Spleen (tissue), 11 donors: ENCODE measurements at regions not wholly inside any gene's neighbourhood (a gene's known extent, or its start where the extent isn't known, plus 50 kb on each side); places are given as distances from the start of the nearest gene placed in this dataset.

Experiments used
- DNase-seq: peaks from one replicate; pipeline ENCODE4 v3.0.0-alpha.2; 2020
- H3K27ac ChIP-seq, 8 donors: fragments of 200-600 bp; sonication (generic) in 7 of 8; 1 replicate in 4 of 8; 2 replicates in 4 of 8; pipeline versions ENCODE4 v1.5.0 to v1.8.0; 2016 to 2021; ENCODE audit warnings: inconsistent platforms in 4 of 8, mild to moderate bottlenecking in 4 of 8, moderate library complexity in 1 of 8
- H3K27me3 ChIP-seq, 7 donors: fragments of 200-600 bp; sonication (generic) in 6 of 7; replicated peaks in 1 of 7; 1 replicate in 4 of 7; 2 replicates in 3 of 7; pipeline versions ENCODE4 v1.5.0 to v1.8.0; 2016 to 2021; ENCODE audit warnings: inconsistent platforms in 3 of 7, mild to moderate bottlenecking in 1 of 7
- H3K36me3 ChIP-seq, 6 donors: fragments of 200-600 bp; sonication (generic) in 5 of 6; 1 replicate in 4 of 6; 2 replicates in 2 of 6; pipeline versions ENCODE4 v1.5.0 to v1.8.0; 2016 to 2021; ENCODE audit warnings: inconsistent platforms in 2 of 6
- H3K4me1 ChIP-seq, 6 donors: fragments of 200-600 bp; sonication (generic) in 5 of 6; 1 replicate in 3 of 6; 2 replicates in 3 of 6; pipeline versions ENCODE4 v1.5.0 to v1.8.0; 2016 to 2021; ENCODE audit warnings: inconsistent platforms in 3 of 6
- H3K4me3 ChIP-seq, 8 donors: fragments of 200-600 bp; sonication (generic) in 7 of 8; 1 replicate in 4 of 8; 2 replicates in 4 of 8; pipeline versions ENCODE4 v1.5.0 to v1.8.0; 2016 to 2021; ENCODE audit warnings: inconsistent platforms in 4 of 8, mild to moderate bottlenecking in 4 of 8, moderate library complexity in 2 of 8
- H3K9me3 ChIP-seq, 8 donors: fragments of 200-600 bp; sonication (generic) in 7 of 8; 1 replicate in 4 of 8; 2 replicates in 4 of 8; pipeline versions ENCODE4 v1.5.0 to v1.8.0; 2016 to 2021; ENCODE audit warnings: inconsistent platforms in 4 of 8
- CTCF ChIP-seq, 11 experiments: fragments of 200-600 bp in 7 of 11; fragments of 450-650 bp in 4 of 11; sonication (generic) in 4 of 11; IDR thresholded peaks in 8 of 11; conservative IDR thresholded peaks in 3 of 11; 1 replicate in 7 of 11; 2 replicates in 4 of 11; pipeline versions ENCODE4 v1.4.0 to v1.8.0; 2016 to 2021; ENCODE audit warnings: antibody characterized with exemption in 11 of 11, inconsistent platforms in 4 of 11, mild to moderate bottlenecking in 1 of 11
- POLR2A ChIP-seq, 3 donors: fragments of 450-650 bp; IDR thresholded peaks; one replicate each; pipeline ENCODE4 v1.5.1; 2017; ENCODE audit warnings: antibody characterized with exemption in 3 of 3, mild to moderate bottlenecking in 1 of 3
- POLR2AphosphoS5 ChIP-seq, 3 donors: sonication (generic); formaldehyde crosslinking; IDR thresholded peaks; one replicate each; pipeline ENCODE4 v1.5.1; 2017; ENCODE audit warnings: antibody characterized with exemption in 3 of 3
- WGBS, 5 donors: extraction: QIAGEN DNeasy Blood & Tissue Kit in 3 of 5; methylation state at CpG; one replicate each; pipeline versions ENCODE4 v1.1.5 to v1.1.7; 2013 to 2018; 5-methylcytosine and 5-hydroxymethylcytosine counted together
- intact Hi-C: fragments of 100-400 bp; cut with DNase I; formaldehyde crosslinking; loops from one replicate; pipeline ENCODE4 v1.15.0; 2023; ENCODE audit warnings: low total_unique reads
- donor health status: healthy with polysubstance abuse.
- donor health status: DM: no; HTN: no; CAD: no; lungs with moderate emphysema.
- donor health status: DM: no; HTN: no; CAD: no.
- donor health status: Bipolar disorder and iron deficiency.
- donor health status: healthy.
- donor health status: DM: no; HTN: no; CAD: no.
- donor health status: DM: yes; HTN: yes; CAD: no.

- intact Hi-C loops, result no loop called here
- peaks cover 0 to 7% (median 3%) of the 10 kb centered on the region in 8 donors for H3K9me3 ChIP-seq
- no peak overlapping the region for H3K27ac ChIP-seq
- TF ChIP-seq POLR2AphosphoS5 (IDR thresholded peaks at IDR 0.05), result no peak
- no peaks in the 10 kb centered on the region for H3K27me3 ChIP-seq
- WGBS, 5 donors, result 93 to 97% (median 93%) methylated on average over 14 of the region's 14 CpGs
- no peak overlapping the region for H3K4me3 ChIP-seq
- no peaks in the 10 kb centered on the region for H3K36me3 ChIP-seq
- peak; percentile 49 for DNase-seq
- no peaks in the 10 kb centered on the region for H3K4me1 ChIP-seq
These were observed 330.3 kb downstream of the PDHA2 start for GRCh38 chr4:96170198-96170597.

- Histone ChIP-seq H3K4me1 (no peaks in the 10 kb centered on the region), H3K4me3 (no peak overlapping the region), H3K9me3 (peaks cover 0 to 7% (median 3%) of the 10 kb centered on the region in 8 donors), H3K36me3 (no peaks in the 10 kb centered on the region), H3K27me3 (no peaks in the 10 kb centered on the region), H3K27ac (no peak overlapping the region)
- DNase-seq, result no peak
- WGBS, 5 donors, result 77 to 83% (median 81%) methylated on average over 3 of the region's 3 CpGs
- TF ChIP-seq POLR2AphosphoS5 (IDR thresholded peaks at IDR 0.05) (no peak), CTCF (IDR thresholded peaks at IDR 0.05 in 8 of 11, conservative IDR thresholded peaks at IDR 0.05 in 3 of 11) (no peak), POLR2A (IDR thresholded peaks at IDR 0.05) (no peak)
- intact Hi-C loops, result no loop called here
These were observed 333.9 kb downstream of the PDHA2 start for GRCh38 chr4:96173756-96174155.

- Histone ChIP-seq H3K4me3 (no peak overlapping the region), H3K27ac (no peak overlapping the region), H3K36me3 (no peaks in the 10 kb centered on the region), H3K9me3 (no peaks in the 10 kb centered on the region), H3K27me3 (no peaks in the 10 kb centered on the region), H3K4me1 (no peaks in the 10 kb centered on the region)
- no peak for TF ChIP-seq CTCF (IDR thresholded peaks at IDR 0.05 in 8 of 11, conservative IDR thresholded peaks at IDR 0.05 in 3 of 11)
- 45 to 61% (median 48%) methylated on average over 4 of the region's 4 CpGs for WGBS, 5 donors
- no peak for DNase-seq
- intact Hi-C loops, result no loop called here
These were observed 336.0 kb downstream of the PDHA2 start for GRCh38 chr4:96175871-96176270.

- H3K36me3 ChIP-seq, result no peaks in the 10 kb centered on the region
- WGBS, 5 donors, result 64 to 83% (median 74%) methylated on average over 3 of the region's 3 CpGs
- no peaks in the 10 kb centered on the region for H3K9me3 ChIP-seq
- TF ChIP-seq CTCF (IDR thresholded peaks at IDR 0.05 in 8 of 11, conservative IDR thresholded peaks at IDR 0.05 in 3 of 11) (no peak), POLR2AphosphoS5 (IDR thresholded peaks at IDR 0.05) (no peak), POLR2A (IDR thresholded peaks at IDR 0.05) (no peak)
- no peaks in the 10 kb centered on the region for H3K4me1 ChIP-seq
- no peaks in the 10 kb centered on the region for H3K27me3 ChIP-seq
- no peak for DNase-seq
- no peak overlapping the region for H3K27ac ChIP-seq
- intact Hi-C loops, result no loop called here
- no peak overlapping the region for H3K4me3 ChIP-seq
These were observed 343.7 kb downstream of the PDHA2 start for GRCh38 chr4:96183611-96184010.

- TF ChIP-seq POLR2AphosphoS5 (IDR thresholded peaks at IDR 0.05), result no peak
- no peak for TF ChIP-seq CTCF (IDR thresholded peaks at IDR 0.05 in 8 of 11, conservative IDR thresholded peaks at IDR 0.05 in 3 of 11)
- no peak for TF ChIP-seq POLR2A (IDR thresholded peaks at IDR 0.05)
- Histone ChIP-seq H3K27me3 (no peaks in the 10 kb centered on the region), H3K4me3 (no peak overlapping the region), H3K27ac (no peak overlapping the region), H3K9me3 (no peaks in the 10 kb centered on the region), H3K36me3 (no peaks in the 10 kb centered on the region), H3K4me1 (no peaks in the 10 kb centered on the region)
- no peak for DNase-seq
- 51 to 74% (median 57%) methylated on average over 2 of the region's 2 CpGs for WGBS, 5 donors
- intact Hi-C loops, result no loop called here
These were observed 346.7 kb downstream of the PDHA2 start for GRCh38 chr4:96186593-96186992.
